ENCODE measurements at regions not wholly inside any gene's neighbourhood (a gene's known extent, or its start where the extent isn't known, plus 50 kb on each side); places are given as distances from the start of the nearest gene placed in this dataset.

- ATAC-seq (no peak), DNase-seq (ENCODE audit: low read depth, low spot score) (no peak)
- no TSS peak for BruUV-seq (replicated peaks)
- no peak for TF ChIP-seq SIN3A (IDR thresholded peaks at IDR 0.05; ENCODE audit: borderline replicate concordance, insufficient read depth, low read depth, low read length)
- TF ChIP-seq, protein P1, sequence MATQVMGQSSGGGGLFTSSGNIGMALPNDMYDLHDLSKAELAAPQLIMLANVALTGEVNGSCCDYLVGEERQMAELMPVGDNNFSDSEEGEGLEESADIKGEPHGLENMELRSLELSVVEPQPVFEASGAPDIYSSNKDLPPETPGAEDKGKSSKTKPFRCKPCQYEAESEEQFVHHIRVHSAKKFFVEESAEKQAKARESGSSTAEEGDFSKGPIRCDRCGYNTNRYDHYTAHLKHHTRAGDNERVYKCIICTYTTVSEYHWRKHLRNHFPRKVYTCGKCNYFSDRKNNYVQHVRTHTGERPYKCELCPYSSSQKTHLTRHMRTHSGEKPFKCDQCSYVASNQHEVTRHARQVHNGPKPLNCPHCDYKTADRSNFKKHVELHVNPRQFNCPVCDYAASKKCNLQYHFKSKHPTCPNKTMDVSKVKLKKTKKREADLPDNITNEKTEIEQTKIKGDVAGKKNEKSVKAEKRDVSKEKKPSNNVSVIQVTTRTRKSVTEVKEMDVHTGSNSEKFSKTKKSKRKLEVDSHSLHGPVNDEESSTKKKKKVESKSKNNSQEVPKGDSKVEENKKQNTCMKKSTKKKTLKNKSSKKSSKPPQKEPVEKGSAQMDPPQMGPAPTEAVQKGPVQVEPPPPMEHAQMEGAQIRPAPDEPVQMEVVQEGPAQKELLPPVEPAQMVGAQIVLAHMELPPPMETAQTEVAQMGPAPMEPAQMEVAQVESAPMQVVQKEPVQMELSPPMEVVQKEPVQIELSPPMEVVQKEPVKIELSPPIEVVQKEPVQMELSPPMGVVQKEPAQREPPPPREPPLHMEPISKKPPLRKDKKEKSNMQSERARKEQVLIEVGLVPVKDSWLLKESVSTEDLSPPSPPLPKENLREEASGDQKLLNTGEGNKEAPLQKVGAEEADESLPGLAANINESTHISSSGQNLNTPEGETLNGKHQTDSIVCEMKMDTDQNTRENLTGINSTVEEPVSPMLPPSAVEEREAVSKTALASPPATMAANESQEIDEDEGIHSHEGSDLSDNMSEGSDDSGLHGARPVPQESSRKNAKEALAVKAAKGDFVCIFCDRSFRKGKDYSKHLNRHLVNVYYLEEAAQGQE (IDR thresholded peaks at IDR 0.05; ENCODE audit: insufficient read depth in 1 of 2, low read depth in 2 of 2, low read length in 1 of 2), result no peak
- no peak for TF ChIP-seq POLR2AphosphoS5 (IDR thresholded peaks at IDR 0.05; ENCODE audit: low read depth, low read length)
- TF ChIP-seq CTCF (IDR thresholded peaks at IDR 0.05), result no peak
- TF ChIP-seq TCF7L2 (IDR thresholded peaks at IDR 0.05; ENCODE audit: low read depth, low read length), result no peak
- Histone ChIP-seq H3K27me3 (ENCODE audit: control insufficient read depth, insufficient read depth, low read length) (no peaks in the 10 kb centered on the region), H3K4me3 (ENCODE audit: low read depth in 2 of 2, low read length in 2 of 2) (no peak overlapping the region), H3K4me1 (ENCODE audit: control insufficient read depth, insufficient read depth, low read length) (no peaks in the 10 kb centered on the region), H3K27ac (ENCODE audit: low read length) (no peak overlapping the region), H3K9me3 (ENCODE audit: control insufficient read depth, insufficient read depth, low read depth, low read length) (no peaks in the 10 kb centered on the region), H3K36me3 (ENCODE audit: control insufficient read depth, insufficient read depth, low read length) (no peaks in the 10 kb centered on the region)
- CTCF ChIA-PET, result no interaction called here
- in situ Hi-C loops (cut with HindIII; ENCODE audit: low pct_unique_long_range_greater_than_20kb, low sequenced_read_pairs), result no loop called here
- intact Hi-C loops (cut with micrococcal nuclease; ENCODE audit: unreplicated experiment), result no loop called here
- POLR2A ChIA-PET, result no interaction called here
Measured at GRCh38 chr9:26562338-26562737, 330.3 kb downstream of the CAAP1 start.

DNA sequence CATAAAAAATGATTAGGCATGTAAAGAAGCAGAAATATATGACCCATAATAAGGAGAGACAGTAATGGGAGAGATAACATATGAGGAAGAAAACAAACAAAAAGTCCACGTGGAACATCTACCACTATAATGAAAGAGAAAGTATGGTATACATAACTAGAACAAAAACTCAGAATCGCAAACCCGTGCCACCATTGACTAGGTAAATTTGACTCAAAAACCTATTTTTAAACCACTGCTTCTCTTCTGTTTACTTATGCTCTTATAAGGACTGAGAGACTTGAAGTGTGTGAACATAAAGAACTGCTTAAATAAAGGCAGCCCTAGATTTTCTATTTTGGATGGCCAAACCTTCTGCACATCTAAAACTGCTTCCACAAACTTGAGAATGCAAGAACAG, 330.7 kb downstream of the CAAP1 start:
- in situ Hi-C loops (cut with HindIII; ENCODE audit: low pct_unique_long_range_greater_than_20kb, low sequenced_read_pairs) (no loop called here), intact Hi-C loops (cut with micrococcal nuclease; ENCODE audit: unreplicated experiment) (no loop called here)
- TF ChIP-seq, protein P1 (IDR thresholded peaks at IDR 0.05; ENCODE audit: insufficient read depth in 1 of 2, low read depth in 2 of 2, low read length in 1 of 2), result no peak
- TF ChIP-seq POLR2AphosphoS5 (IDR thresholded peaks at IDR 0.05; ENCODE audit: low read depth, low read length) (no peak), CTCF (IDR thresholded peaks at IDR 0.05) (no peak), SIN3A (IDR thresholded peaks at IDR 0.05; ENCODE audit: borderline replicate concordance, insufficient read depth, low read depth, low read length) (no peak), TCF7L2 (IDR thresholded peaks at IDR 0.05; ENCODE audit: low read depth, low read length) (no peak)
- Histone ChIP-seq H3K36me3 (ENCODE audit: control insufficient read depth, insufficient read depth, low read length) (no peaks in the 10 kb centered on the region), H3K27ac (ENCODE audit: low read length) (no peak overlapping the region), H3K4me3 (ENCODE audit: low read depth in 2 of 2, low read length in 2 of 2) (no peak overlapping the region), H3K27me3 (ENCODE audit: control insufficient read depth, insufficient read depth, low read length) (no peaks in the 10 kb centered on the region), H3K4me1 (ENCODE audit: control insufficient read depth, insufficient read depth, low read length) (no peaks in the 10 kb centered on the region), H3K9me3 (ENCODE audit: control insufficient read depth, insufficient read depth, low read depth, low read length) (no peaks in the 10 kb centered on the region)
- POLR2A ChIA-PET, result no interaction called here
- DNase-seq (ENCODE audit: low read depth, low spot score) (no peak), ATAC-seq (no peak)
- CTCF ChIA-PET, result no interaction called here
- BruUV-seq (replicated peaks), result no TSS peak
